ENCODE measurements at regions not wholly inside any gene's neighbourhood (a gene's known extent, or its start where the extent isn't known, plus 50 kb on each side); places are given as distances from the start of the nearest gene placed in this dataset.

GRCh38 chr4:98773638-98774037 is 115.2 kb upstream of the TSPAN5 start:
- TF ChIP-seq CTCF (IDR thresholded peaks at IDR 0.05 in 2 of 3, conservative IDR thresholded peaks at IDR 0.05 in 1 of 3; ENCODE audit: borderline replicate concordance in 1 of 3, insufficient read depth in 1 of 3, low read depth in 2 of 3, low read length in 2 of 3), result no peak
- no peak for TF ChIP-seq YY1 (IDR thresholded peaks at IDR 0.05; ENCODE audit: extremely low read depth, insufficient replicate concordance, low read depth, low read length)

Measured in HCT116 (cell line).